ENCODE measurements at regions not wholly inside any gene's neighbourhood (a gene's known extent, or its start where the extent isn't known, plus 50 kb on each side); places are given as distances from the start of the nearest gene placed in this dataset.

- TF ChIP-seq CTCF (IDR thresholded peaks at IDR 0.05) = no peak
- Mint-ChIP-seq H3K27me3 (ENCODE audit: insufficient read depth) (no peaks in the 10 kb centered on the region), H3K36me3 (ENCODE audit: low read depth) (no peaks in the 10 kb centered on the region), H3K27ac (no peak overlapping the region), H3K9me3 (peaks cover 42% of the 10 kb centered on the region), H3K4me3 (no peak overlapping the region), H3K4me1 (ENCODE audit: low read depth) (no peaks in the 10 kb centered on the region)
- DNase-seq = no peak
Measured at GRCh38 chr6:93727447-93727846, 308.1 kb upstream of the EPHA7 start.

DNA sequence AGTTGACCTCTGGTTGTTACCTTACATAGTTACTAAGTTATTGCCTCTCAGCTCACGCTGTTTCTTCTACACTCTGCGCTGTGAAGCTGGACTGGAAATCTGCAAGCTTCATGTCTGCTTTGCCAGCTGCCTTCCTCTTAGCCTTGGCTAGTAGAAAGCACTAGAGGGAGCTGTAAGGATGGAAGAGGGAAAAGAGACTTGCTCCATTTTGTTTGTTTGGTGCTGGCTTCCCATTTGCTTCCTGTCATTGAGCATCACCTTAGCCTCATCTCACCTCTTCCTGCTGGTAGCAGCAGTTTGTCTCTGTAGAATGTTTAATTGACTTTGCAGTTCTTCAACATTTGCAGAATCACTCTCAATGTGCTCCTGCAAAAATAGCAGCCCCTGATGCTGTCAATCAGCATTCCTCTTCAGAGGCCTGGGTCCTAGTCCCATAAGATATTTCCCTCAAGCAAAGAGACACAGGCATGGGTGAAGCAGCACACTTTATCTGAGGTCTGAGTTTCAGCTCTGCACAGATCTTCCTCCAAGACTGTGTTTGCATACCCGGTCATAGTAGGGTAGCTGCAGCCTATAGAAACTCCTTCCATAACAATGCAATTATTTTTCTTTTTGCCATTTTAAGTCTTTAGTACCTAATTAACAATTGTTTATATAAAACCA is 302.2 kb upstream of the EPHA7 start:
- no peaks in the 10 kb centered on the region for H3K27me3 Mint-ChIP-seq (ENCODE audit: insufficient read depth)
- peaks cover 47% of the 10 kb centered on the region for H3K9me3 Mint-ChIP-seq
- no peaks in the 10 kb centered on the region for H3K36me3 Mint-ChIP-seq (ENCODE audit: low read depth)
- TF ChIP-seq CTCF (IDR thresholded peaks at IDR 0.05) = no peak
- no peak for DNase-seq
- no peak overlapping the region for H3K27ac Mint-ChIP-seq
- no peaks in the 10 kb centered on the region for H3K4me1 Mint-ChIP-seq (ENCODE audit: low read depth)
- H3K4me3 Mint-ChIP-seq = no peak overlapping the region

DNA sequence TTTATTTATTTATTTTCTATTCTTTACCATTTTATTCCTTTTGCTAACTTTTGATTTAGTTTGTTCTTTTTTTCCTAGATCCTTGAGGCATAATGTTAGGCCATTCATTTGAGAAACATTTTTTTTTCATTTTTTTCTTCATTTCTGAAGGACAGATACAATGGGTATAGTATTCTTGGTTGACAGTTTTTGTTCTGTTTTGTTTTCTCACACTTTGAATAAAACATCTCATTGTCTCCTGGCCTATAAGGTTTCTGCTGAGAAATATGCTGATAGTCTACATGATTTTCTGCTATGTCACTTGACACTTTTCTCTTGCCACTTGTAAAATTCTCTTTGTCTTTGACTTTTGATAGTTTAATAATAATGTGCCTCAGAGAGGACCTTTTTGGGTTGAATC is 294.6 kb upstream of the EPHA7 start:
- no peak for TF ChIP-seq CTCF (IDR thresholded peaks at IDR 0.05)
- Mint-ChIP-seq H3K9me3 (peaks cover 44% of the 10 kb centered on the region), H3K4me1 (ENCODE audit: low read depth) (no peaks in the 10 kb centered on the region), H3K27ac (no peak overlapping the region), H3K4me3 (no peak overlapping the region), H3K36me3 (ENCODE audit: low read depth) (no peaks in the 10 kb centered on the region), H3K27me3 (ENCODE audit: insufficient read depth) (no peaks in the 10 kb centered on the region)
- no peak for DNase-seq

- Mint-ChIP-seq H3K4me1 (ENCODE audit: low read depth) (no peaks in the 10 kb centered on the region), H3K4me3 (no peak overlapping the region), H3K9me3 (peaks cover 61% of the 10 kb centered on the region), H3K36me3 (ENCODE audit: low read depth) (peaks cover 4% of the 10 kb centered on the region; the same call in 1 of the 2 replicates), H3K27ac (no peak overlapping the region), H3K27me3 (ENCODE audit: insufficient read depth) (no peaks in the 10 kb centered on the region)
- DNase-seq = no peak
- no peak for TF ChIP-seq CTCF (IDR thresholded peaks at IDR 0.05)
Measured at GRCh38 chr6:93703431-93703830, 284.1 kb upstream of the EPHA7 start.

GRCh38 chr6:93701526-93701925 is 282.2 kb upstream of the EPHA7 start:
- Mint-ChIP-seq H3K9me3 (peaks cover 61% of the 10 kb centered on the region), H3K36me3 (ENCODE audit: low read depth) (no peaks in the 10 kb centered on the region; the same call in 1 of the 2 replicates), H3K27ac (no peak overlapping the region), H3K27me3 (ENCODE audit: insufficient read depth) (no peaks in the 10 kb centered on the region), H3K4me3 (no peak overlapping the region), H3K4me1 (ENCODE audit: low read depth) (no peaks in the 10 kb centered on the region)
- TF ChIP-seq CTCF (IDR thresholded peaks at IDR 0.05) = no peak
- no peak for DNase-seq
